Fibroblast of villous mesenchyme (primary cell): ENCODE measurements at regions not wholly inside any gene's neighbourhood (a gene's known extent, or its start where the extent isn't known, plus 50 kb on each side); places are given as distances from the start of the nearest gene placed in this dataset.

ENCODE experiments used
- DNase-seq: peaks from one replicate; pipeline ENCODE4 v3.0.0-alpha.2; 2010; ENCODE audit warnings: low read depth
- H3K4me3 ChIP-seq: 2 replicates; pipeline ENCODE4 v1.5.1; 2011; ENCODE audit warnings: low read depth, mild to moderate bottlenecking, low read length
- TF ChIP-seq, protein P1 (sequence below): IDR thresholded peaks from 2 replicates; pipeline ENCODE4 v1.5.1; 2012; ENCODE audit warnings: low read depth, mild to moderate bottlenecking, low read length; ENCODE audit not compliant: insufficient read depth

DNA sequence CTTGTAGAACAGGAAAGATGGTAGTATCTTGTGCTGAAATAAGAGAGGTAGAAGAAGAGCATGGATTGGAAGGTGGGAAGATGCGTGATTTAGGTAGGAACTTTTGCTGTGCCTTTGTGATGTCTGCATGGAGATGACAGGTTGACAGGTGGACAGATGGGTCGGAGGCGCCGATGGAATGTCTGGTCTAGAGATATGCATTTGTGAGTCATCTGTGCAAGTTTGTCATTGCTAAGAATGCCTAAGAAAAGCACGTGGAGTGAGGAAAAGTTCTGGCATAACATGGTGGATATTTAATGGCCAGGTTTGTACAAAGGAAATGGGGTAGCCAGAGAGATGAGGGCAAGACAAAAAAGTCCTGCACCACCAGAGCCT is 76.0 kb upstream of the ARMC3 start:
- no peak for DNase-seq
- H3K4me3 ChIP-seq, result no peak overlapping the region
- TF ChIP-seq, protein P1, sequence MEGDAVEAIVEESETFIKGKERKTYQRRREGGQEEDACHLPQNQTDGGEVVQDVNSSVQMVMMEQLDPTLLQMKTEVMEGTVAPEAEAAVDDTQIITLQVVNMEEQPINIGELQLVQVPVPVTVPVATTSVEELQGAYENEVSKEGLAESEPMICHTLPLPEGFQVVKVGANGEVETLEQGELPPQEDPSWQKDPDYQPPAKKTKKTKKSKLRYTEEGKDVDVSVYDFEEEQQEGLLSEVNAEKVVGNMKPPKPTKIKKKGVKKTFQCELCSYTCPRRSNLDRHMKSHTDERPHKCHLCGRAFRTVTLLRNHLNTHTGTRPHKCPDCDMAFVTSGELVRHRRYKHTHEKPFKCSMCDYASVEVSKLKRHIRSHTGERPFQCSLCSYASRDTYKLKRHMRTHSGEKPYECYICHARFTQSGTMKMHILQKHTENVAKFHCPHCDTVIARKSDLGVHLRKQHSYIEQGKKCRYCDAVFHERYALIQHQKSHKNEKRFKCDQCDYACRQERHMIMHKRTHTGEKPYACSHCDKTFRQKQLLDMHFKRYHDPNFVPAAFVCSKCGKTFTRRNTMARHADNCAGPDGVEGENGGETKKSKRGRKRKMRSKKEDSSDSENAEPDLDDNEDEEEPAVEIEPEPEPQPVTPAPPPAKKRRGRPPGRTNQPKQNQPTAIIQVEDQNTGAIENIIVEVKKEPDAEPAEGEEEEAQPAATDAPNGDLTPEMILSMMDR, result no peak

DNA sequence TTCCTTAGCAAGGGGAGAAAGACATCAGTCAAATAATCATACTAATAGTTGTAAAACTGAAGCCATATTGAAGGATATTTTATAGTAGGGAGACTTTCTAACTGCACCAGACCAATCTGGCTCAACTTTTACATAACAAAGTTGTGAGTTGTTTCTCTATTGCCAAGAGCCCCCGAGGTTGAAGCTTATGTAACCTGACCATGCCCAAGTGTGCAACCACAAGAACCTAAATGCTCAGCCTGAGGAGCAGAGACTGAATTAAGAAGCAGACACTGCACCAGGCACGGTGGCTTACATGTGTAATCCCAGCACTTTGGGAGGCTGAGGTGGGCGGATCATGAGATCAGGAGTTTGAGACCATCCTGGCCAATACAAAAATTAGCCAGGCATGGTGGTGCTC is 77.3 kb upstream of the ARMC3 start:
- TF ChIP-seq, protein P1, result no peak
- no peak for DNase-seq

DNA sequence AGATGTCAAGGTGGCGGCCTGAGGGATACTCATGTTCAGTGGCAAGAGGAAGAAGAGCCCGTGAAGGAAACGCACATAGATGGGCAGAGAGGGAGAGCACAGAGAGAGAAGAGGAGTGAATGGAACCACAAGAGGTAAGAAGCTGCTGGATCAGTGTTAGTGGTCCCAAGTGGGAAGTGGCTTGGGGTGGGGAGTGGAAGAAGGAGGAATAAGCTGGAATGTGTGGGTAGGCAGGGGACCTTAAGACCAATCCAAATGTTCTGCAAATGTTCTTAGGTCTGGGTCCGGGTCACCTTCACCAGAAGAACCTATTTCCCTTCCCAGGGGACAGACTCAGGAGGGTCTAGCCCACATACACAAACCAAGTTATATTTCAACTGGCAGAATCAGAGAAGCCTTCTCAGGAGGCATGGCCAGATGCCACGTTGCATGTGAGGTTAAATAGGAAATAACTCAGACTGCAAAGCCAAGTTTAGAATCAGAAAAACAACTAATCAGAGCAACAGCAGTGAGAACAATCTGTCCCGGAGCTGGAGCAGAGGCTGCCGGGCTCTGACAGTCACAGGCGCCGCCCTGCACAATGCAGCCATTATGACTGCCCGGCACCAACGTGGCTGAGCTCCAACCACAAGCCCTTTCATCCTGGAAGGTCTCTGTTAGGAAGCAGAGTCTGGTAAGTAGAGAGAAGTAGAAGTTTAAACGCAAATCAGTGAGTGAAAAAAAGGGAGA is 78.6 kb upstream of the ARMC3 start:
- no peak overlapping the region for H3K4me3 ChIP-seq
- DNase-seq, result peak; percentile 23
- TF ChIP-seq, protein P1, result no peak

More for the DNA sequence above, 77.3 kb upstream of the ARMC3 start:
- H3K4me3 ChIP-seq, result no peak overlapping the region

DNA sequence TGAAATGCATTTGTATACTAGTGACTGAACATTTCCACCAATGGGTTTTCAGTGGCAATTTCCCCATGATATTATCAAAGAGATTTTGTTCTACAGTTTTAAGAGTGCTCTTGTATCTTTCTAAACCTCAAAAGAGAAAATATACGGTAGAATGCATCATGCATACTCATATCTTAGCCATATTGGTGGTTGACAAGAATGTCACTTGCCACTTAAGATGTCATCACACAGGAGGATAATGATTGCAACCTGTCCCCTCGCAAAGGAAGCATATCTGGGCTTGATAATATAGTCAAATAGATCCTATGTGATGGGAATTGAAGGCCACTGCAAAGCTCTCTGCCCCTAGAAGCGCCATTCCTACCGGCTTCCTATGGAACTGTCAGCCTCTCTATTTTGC is 79.3 kb upstream of the ARMC3 start:
- H3K4me3 ChIP-seq, result no peak overlapping the region
- DNase-seq, result no peak
- TF ChIP-seq, protein P1, result no peak

DNA sequence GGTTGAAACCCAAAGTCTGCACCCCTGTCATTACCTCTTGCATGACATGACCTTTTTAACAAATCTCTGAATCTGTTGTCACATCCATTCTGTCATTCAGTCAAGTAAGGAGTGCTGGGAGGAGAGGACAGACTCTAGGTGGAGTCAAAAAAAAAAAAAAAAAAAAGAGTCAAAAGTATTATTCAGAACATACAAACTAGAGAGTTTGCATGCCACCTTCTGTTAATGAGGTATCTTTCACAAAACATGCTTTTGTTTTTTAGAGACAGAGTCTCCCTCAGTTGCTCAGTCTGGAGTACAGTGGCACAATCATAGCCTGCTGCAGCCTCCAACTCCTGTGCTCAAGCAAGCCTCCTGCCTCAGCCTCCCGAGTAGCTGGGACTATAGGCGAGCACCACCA is 81.6 kb upstream of the ARMC3 start:
- no peak overlapping the region for H3K4me3 ChIP-seq
- DNase-seq, result no peak
- TF ChIP-seq, protein P1, result no peak

DNA sequence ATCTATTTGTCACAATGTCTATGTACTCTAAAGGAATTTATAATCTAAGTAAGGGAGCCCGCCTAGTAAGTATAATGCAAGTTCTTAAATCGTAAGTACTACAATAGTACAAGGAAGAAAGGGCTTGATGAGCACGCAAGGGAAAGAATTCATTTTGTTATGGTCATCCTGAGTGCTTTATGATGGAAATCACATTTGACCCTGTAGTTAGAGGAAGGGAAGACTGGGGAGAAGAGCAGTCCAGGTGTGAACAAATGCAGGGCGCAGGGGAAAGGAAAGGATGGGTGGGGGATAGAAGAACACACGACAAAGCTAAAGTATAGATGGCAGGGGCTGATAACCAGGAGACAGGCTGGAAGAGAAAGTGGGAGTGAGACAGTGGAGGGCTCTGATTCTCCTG is 88.2 kb upstream of the ARMC3 start:
- TF ChIP-seq, protein P1, result no peak
- no peak for DNase-seq
- H3K4me3 ChIP-seq, result no peak overlapping the region

DNA sequence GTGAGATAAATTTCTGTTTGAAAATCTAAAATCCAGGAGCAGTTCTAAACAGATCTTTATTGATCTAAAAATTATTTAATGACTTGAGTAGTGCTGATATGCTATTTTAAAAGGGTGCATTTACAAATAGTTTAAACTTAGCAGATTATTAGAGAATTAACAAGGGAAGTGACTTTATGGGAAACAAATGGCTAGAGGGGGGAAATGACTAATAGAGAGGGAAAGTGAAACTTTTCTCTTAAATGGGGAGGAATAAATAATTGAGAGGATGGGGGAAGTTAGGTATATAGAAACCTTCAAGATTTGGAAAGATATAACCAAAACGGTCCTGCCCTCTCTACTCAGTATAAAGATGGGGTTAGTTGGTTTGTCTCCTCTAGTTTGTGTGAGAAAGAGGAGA is 90.1 kb upstream of the ARMC3 start:
- H3K4me3 ChIP-seq, result no peak overlapping the region
- TF ChIP-seq, protein P1, result no peak
- no peak for DNase-seq
